ENCODE measurements at regions not wholly inside any gene's neighbourhood (a gene's known extent, or its start where the extent isn't known, plus 50 kb on each side); places are given as distances from the start of the nearest gene placed in this dataset.

- Histone ChIP-seq H3K36me3 (ENCODE audit: control insufficient read depth, insufficient read depth, low read length) (no peaks in the 10 kb centered on the region), H3K9ac (ENCODE audit: low read length) (no peak overlapping the region), H3K4me3 (ENCODE audit: low read depth, low read length) (no peak overlapping the region), H3K4me1 (ENCODE audit: control insufficient read depth, insufficient read depth, low read length) (peaks cover 10% of the 10 kb centered on the region; the same call in 1 of the 2 replicates), H3K27me3 (ENCODE audit: control insufficient read depth, insufficient read depth, low read length) (no peaks in the 10 kb centered on the region), H3K9me3 (ENCODE audit: control insufficient read depth, insufficient read depth, low read depth, low read length) (no peaks in the 10 kb centered on the region), H3K27ac (ENCODE audit: low read depth, low read length) (no peak overlapping the region)
Observed at GRCh38 chr6:139920027-139920775, 545.8 kb upstream of the CITED2 start.

- H3K36me3 ChIP-seq (ENCODE audit: control insufficient read depth, insufficient read depth, low read length), result no peaks in the 10 kb centered on the region
- no peak overlapping the region for H3K9ac ChIP-seq (ENCODE audit: low read length)
- H3K4me3 ChIP-seq (ENCODE audit: low read depth, low read length), result no peak overlapping the region
- H3K27ac ChIP-seq (ENCODE audit: low read depth, low read length), result no peak overlapping the region
- no peaks in the 10 kb centered on the region for H3K27me3 ChIP-seq (ENCODE audit: control insufficient read depth, insufficient read depth, low read length)
- H3K4me1 ChIP-seq (ENCODE audit: control insufficient read depth, insufficient read depth, low read length), result peaks cover 10% of the 10 kb centered on the region; the same call in 1 of the 2 replicates
- peaks cover 5% of the 10 kb centered on the region; the same call in 1 of the 2 replicates for H3K9me3 ChIP-seq (ENCODE audit: control insufficient read depth, insufficient read depth, low read depth, low read length)
Observed at GRCh38 chr6:139919107-139920026, 544.9 kb upstream of the CITED2 start.

- no peak overlapping the region for H3K4me3 ChIP-seq (ENCODE audit: low read depth, low read length)
- H3K36me3 ChIP-seq (ENCODE audit: control insufficient read depth, insufficient read depth, low read length), result no peaks in the 10 kb centered on the region
- H3K9ac ChIP-seq (ENCODE audit: low read length), result no peak overlapping the region
- no peak overlapping the region for H3K27ac ChIP-seq (ENCODE audit: low read depth, low read length)
- peaks cover 10% of the 10 kb centered on the region; the same call in 1 of the 2 replicates for H3K4me1 ChIP-seq (ENCODE audit: control insufficient read depth, insufficient read depth, low read length)
- no peaks in the 10 kb centered on the region for H3K27me3 ChIP-seq (ENCODE audit: control insufficient read depth, insufficient read depth, low read length)
- peaks cover 5% of the 10 kb centered on the region; the same call in 1 of the 2 replicates for H3K9me3 ChIP-seq (ENCODE audit: control insufficient read depth, insufficient read depth, low read depth, low read length)
Observed at GRCh38 chr6:139917951-139918630, 543.6 kb upstream of the CITED2 start.

GRCh38 chr6:139914910-139915309, 540.5 kb upstream of the CITED2 start:
- H3K27ac ChIP-seq (ENCODE audit: low read depth, low read length), result no peak overlapping the region
- peaks cover 4% of the 10 kb centered on the region; the same call in 1 of the 2 replicates for H3K4me1 ChIP-seq (ENCODE audit: control insufficient read depth, insufficient read depth, low read length)
- H3K9ac ChIP-seq (ENCODE audit: low read length), result no peak overlapping the region
- no peaks in the 10 kb centered on the region for H3K27me3 ChIP-seq (ENCODE audit: control insufficient read depth, insufficient read depth, low read length)
- no peak overlapping the region for H3K4me3 ChIP-seq (ENCODE audit: low read depth, low read length)
- H3K9me3 ChIP-seq (ENCODE audit: control insufficient read depth, insufficient read depth, low read depth, low read length), result peaks cover 13% of the 10 kb centered on the region; the same call in 1 of the 2 replicates
- no peaks in the 10 kb centered on the region for H3K36me3 ChIP-seq (ENCODE audit: control insufficient read depth, insufficient read depth, low read length)

GRCh38 chr6:139912735-139913400, 538.4 kb upstream of the CITED2 start:
- Histone ChIP-seq H3K4me3 (ENCODE audit: low read depth, low read length) (no peak overlapping the region), H3K36me3 (ENCODE audit: control insufficient read depth, insufficient read depth, low read length) (no peaks in the 10 kb centered on the region), H3K9ac (ENCODE audit: low read length) (no peak overlapping the region), H3K9me3 (ENCODE audit: control insufficient read depth, insufficient read depth, low read depth, low read length) (peaks cover 13% of the 10 kb centered on the region; the same call in 1 of the 2 replicates), H3K4me1 (ENCODE audit: control insufficient read depth, insufficient read depth, low read length) (no peaks in the 10 kb centered on the region), H3K27ac (ENCODE audit: low read depth, low read length) (no peak overlapping the region), H3K27me3 (ENCODE audit: control insufficient read depth, insufficient read depth, low read length) (no peaks in the 10 kb centered on the region)

GRCh38 chr6:139909992-139910391, 535.5 kb upstream of the CITED2 start:
- no peak overlapping the region for H3K9ac ChIP-seq (ENCODE audit: low read length)
- H3K4me3 ChIP-seq (ENCODE audit: low read depth, low read length), result no peak overlapping the region
- no peak overlapping the region for H3K27ac ChIP-seq (ENCODE audit: low read depth, low read length)
- peaks cover 4% of the 10 kb centered on the region; the same call in 1 of the 2 replicates for H3K4me1 ChIP-seq (ENCODE audit: control insufficient read depth, insufficient read depth, low read length)
- no peaks in the 10 kb centered on the region for H3K27me3 ChIP-seq (ENCODE audit: control insufficient read depth, insufficient read depth, low read length)
- peaks cover 13% of the 10 kb centered on the region; the same call in 1 of the 2 replicates for H3K9me3 ChIP-seq (ENCODE audit: control insufficient read depth, insufficient read depth, low read depth, low read length)
- H3K36me3 ChIP-seq (ENCODE audit: control insufficient read depth, insufficient read depth, low read length), result no peaks in the 10 kb centered on the region

- no peak overlapping the region for H3K9ac ChIP-seq (ENCODE audit: low read length)
Observed at GRCh38 chr6:139905404-139906052, 531.1 kb upstream of the CITED2 start.

GRCh38 chr6:139904568-139904967, 530.1 kb upstream of the CITED2 start:
- H3K4me3 ChIP-seq (ENCODE audit: low read depth, low read length), result no peak overlapping the region
- no peak overlapping the region for H3K9ac ChIP-seq (ENCODE audit: low read length)
- H3K27ac ChIP-seq (ENCODE audit: low read depth, low read length), result no peak overlapping the region
- H3K27me3 ChIP-seq (ENCODE audit: control insufficient read depth, insufficient read depth, low read length), result no peaks in the 10 kb centered on the region
- peaks cover 4% of the 10 kb centered on the region; the same call in 1 of the 2 replicates for H3K4me1 ChIP-seq (ENCODE audit: control insufficient read depth, insufficient read depth, low read length)
- no peaks in the 10 kb centered on the region for H3K36me3 ChIP-seq (ENCODE audit: control insufficient read depth, insufficient read depth, low read length)
- peaks cover 8% of the 10 kb centered on the region; the same call in 1 of the 2 replicates for H3K9me3 ChIP-seq (ENCODE audit: control insufficient read depth, insufficient read depth, low read depth, low read length)

More at GRCh38 chr6:139905404-139906052, 531.1 kb upstream of the CITED2 start:
- Histone ChIP-seq H3K27ac (ENCODE audit: low read depth, low read length) (no peak overlapping the region), H3K4me3 (ENCODE audit: low read depth, low read length) (no peak overlapping the region), H3K4me1 (ENCODE audit: control insufficient read depth, insufficient read depth, low read length) (peaks cover 4% of the 10 kb centered on the region; the same call in 1 of the 2 replicates), H3K9me3 (ENCODE audit: control insufficient read depth, insufficient read depth, low read depth, low read length) (peaks cover 10% of the 10 kb centered on the region; the same call in 1 of the 2 replicates), H3K27me3 (ENCODE audit: control insufficient read depth, insufficient read depth, low read length) (no peaks in the 10 kb centered on the region), H3K36me3 (ENCODE audit: control insufficient read depth, insufficient read depth, low read length) (no peaks in the 10 kb centered on the region)

- no peak overlapping the region for H3K27ac ChIP-seq (ENCODE audit: low read depth, low read length)
- H3K4me1 ChIP-seq (ENCODE audit: control insufficient read depth, insufficient read depth, low read length), result peaks cover 4% of the 10 kb centered on the region; the same call in 1 of the 2 replicates
Observed at GRCh38 chr6:139904158-139904533, 529.7 kb upstream of the CITED2 start.

More at GRCh38 chr6:139904158-139904533, 529.7 kb upstream of the CITED2 start:
- no peak overlapping the region for H3K9ac ChIP-seq (ENCODE audit: low read length)
- H3K27me3 ChIP-seq (ENCODE audit: control insufficient read depth, insufficient read depth, low read length), result no peaks in the 10 kb centered on the region
- H3K9me3 ChIP-seq (ENCODE audit: control insufficient read depth, insufficient read depth, low read depth, low read length), result peaks cover 8% of the 10 kb centered on the region; the same call in 1 of the 2 replicates
- no peaks in the 10 kb centered on the region for H3K36me3 ChIP-seq (ENCODE audit: control insufficient read depth, insufficient read depth, low read length)
- no peak overlapping the region for H3K4me3 ChIP-seq (ENCODE audit: low read depth, low read length)
